OCI-LY1 (cell line): ENCODE measurements at regions not wholly inside any gene's neighbourhood (a gene's known extent, or its start where the extent isn't known, plus 50 kb on each side); places are given as distances from the start of the nearest gene placed in this dataset.

Source experiments
- H2AFZ ChIP-seq: fragments of 200-600 bp; sonication (generic), shearing (Covaris generic); 2 replicates; pipeline ENCODE4 v1.6.0; 2014; ENCODE audit warnings: antibody characterized with exemption, mild to moderate bottlenecking, low read length
- H3F3A ChIP-seq: fragments of 200-600 bp; sonication (generic), shearing (Covaris generic); 2 replicates; pipeline ENCODE4 v1.6.0; 2014; ENCODE audit warnings: mild to moderate bottlenecking, antibody characterized with exemption, low read length, moderate library complexity; ENCODE audit not compliant: insufficient read depth
- H3K27ac ChIP-seq: fragments of 200-600 bp; sonication (generic); 2 replicates; pipeline ENCODE4 v1.5.1; 2014; ENCODE audit warnings: low read length, mixed run types, mild to moderate bottlenecking, low read depth; ENCODE audit not compliant: poor library complexity, severe bottlenecking
- H3K27me3 ChIP-seq: fragments of 200-600 bp; sonication (generic); 2 replicates; pipeline ENCODE4 v1.6.0; 2014; ENCODE audit warnings: antibody characterized with exemption, mild to moderate bottlenecking, low read length, moderate library complexity; ENCODE audit not compliant: insufficient read depth
- H3K36me3 ChIP-seq: fragments of 200-600 bp; sonication (generic); 2 replicates; pipeline ENCODE4 v1.6.1; 2014; ENCODE audit warnings: mild to moderate bottlenecking, antibody characterized with exemption, low read length, moderate library complexity, mixed read lengths; ENCODE audit not compliant: insufficient read depth
- H3K4me1 ChIP-seq: fragments of 200-600 bp; sonication (generic); 2 replicates; pipeline ENCODE4 v1.5.1; 2014; ENCODE audit warnings: mild to moderate bottlenecking, low read length, moderate library complexity; ENCODE audit not compliant: insufficient read depth, severe bottlenecking
- H3K4me2 ChIP-seq: fragments of 200-600 bp; sonication (generic), shearing (Covaris generic); 2 replicates; pipeline ENCODE4 v1.6.1; 2014; ENCODE audit warnings: low read length
- H3K4me3 ChIP-seq: fragments of 200-600 bp; sonication (generic); 2 replicates; pipeline ENCODE4 v1.5.1; 2014; ENCODE audit warnings: low read length, low read depth, mild to moderate bottlenecking, mixed read lengths; ENCODE audit not compliant: poor library complexity, severe bottlenecking
- H3K79me2 ChIP-seq: fragments of 200-600 bp; shearing (Covaris generic); 2 replicates; pipeline ENCODE4 v1.6.1; 2016; ENCODE audit warnings: mixed run types, low read length, mixed read lengths; ENCODE audit not compliant: insufficient read depth
- H3K9ac ChIP-seq: fragments of 200-600 bp; sonication (generic), shearing (Covaris generic); 2 replicates; pipeline ENCODE4 v1.6.1; 2014; ENCODE audit warnings: mild to moderate bottlenecking, low read length, mixed read lengths
- H3K9me2 ChIP-seq: fragments of 200-600 bp; sonication (generic), shearing (Covaris generic); 2 replicates; pipeline ENCODE4 v1.6.1; 2014; ENCODE audit warnings: low read depth, mild to moderate bottlenecking, low read length, mixed read lengths
- H3K9me3 ChIP-seq: fragments of 200-600 bp; shearing (Covaris generic); 2 replicates; pipeline ENCODE4 v1.6.1; 2014; ENCODE audit warnings: low read length, mixed read lengths
- H4K20me1 ChIP-seq: fragments of 200-600 bp; sonication (generic), shearing (Covaris generic); 2 replicates; pipeline ENCODE4 v1.6.0; 2016; ENCODE audit warnings: mild to moderate bottlenecking, low read length; ENCODE audit not compliant: insufficient read depth
- EZH2 ChIP-seq: fragments of 200-600 bp; sonication (generic), shearing (Covaris generic); IDR thresholded peaks from 2 replicates; pipeline ENCODE4 v1.8.0; 2017; ENCODE audit warnings: borderline replicate concordance, mixed run types, mild to moderate bottlenecking, antibody characterized with exemption, low read length, moderate library complexity, mixed read lengths
- TF ChIP-seq, protein P1 (sequence below): fragments of 200-600 bp; sonication (generic), shearing (Covaris generic); IDR thresholded peaks from 2 replicates; pipeline ENCODE4 v1.5.1; 2017; ENCODE audit warnings: mild to moderate bottlenecking, antibody characterized with exemption, low read length, moderate library complexity, mixed read lengths

DNA sequence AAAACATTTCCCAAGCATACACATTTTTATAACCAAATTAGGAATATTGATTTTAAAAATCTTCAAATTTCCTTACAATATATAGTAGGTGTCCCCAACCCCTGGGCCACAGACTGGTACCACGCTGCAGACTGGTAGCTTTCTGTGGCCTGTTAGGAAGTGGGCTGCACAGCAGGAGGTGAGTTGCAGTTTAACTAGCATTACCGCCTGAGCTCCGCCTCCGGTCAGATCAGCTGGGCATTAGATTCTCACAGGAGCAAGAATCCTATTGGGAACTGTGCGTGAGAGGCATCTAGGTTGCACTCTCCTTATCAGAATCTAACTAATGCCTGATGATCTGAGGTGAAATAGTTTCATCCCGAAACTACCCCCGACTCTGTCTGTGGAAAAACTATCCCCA, 62.1 kb downstream of the ZWINT start:
- Histone ChIP-seq H3K4me1 (no peaks in the 10 kb centered on the region), H3K4me2 (no peak overlapping the region), H3K9ac (no peak overlapping the region), H3K36me3 (no peaks in the 10 kb centered on the region), H3K79me2 (no peaks in the 10 kb centered on the region), H3K9me2 (no peaks in the 10 kb centered on the region), H3F3A (no peaks in the 10 kb centered on the region), H3K4me3 (no peak overlapping the region), H3K27ac (no peak overlapping the region), H3K27me3 (no peaks in the 10 kb centered on the region), H2AFZ (no peak overlapping the region), H4K20me1 (no peaks in the 10 kb centered on the region), H3K9me3 (no peaks in the 10 kb centered on the region)
- TF ChIP-seq, protein P1, sequence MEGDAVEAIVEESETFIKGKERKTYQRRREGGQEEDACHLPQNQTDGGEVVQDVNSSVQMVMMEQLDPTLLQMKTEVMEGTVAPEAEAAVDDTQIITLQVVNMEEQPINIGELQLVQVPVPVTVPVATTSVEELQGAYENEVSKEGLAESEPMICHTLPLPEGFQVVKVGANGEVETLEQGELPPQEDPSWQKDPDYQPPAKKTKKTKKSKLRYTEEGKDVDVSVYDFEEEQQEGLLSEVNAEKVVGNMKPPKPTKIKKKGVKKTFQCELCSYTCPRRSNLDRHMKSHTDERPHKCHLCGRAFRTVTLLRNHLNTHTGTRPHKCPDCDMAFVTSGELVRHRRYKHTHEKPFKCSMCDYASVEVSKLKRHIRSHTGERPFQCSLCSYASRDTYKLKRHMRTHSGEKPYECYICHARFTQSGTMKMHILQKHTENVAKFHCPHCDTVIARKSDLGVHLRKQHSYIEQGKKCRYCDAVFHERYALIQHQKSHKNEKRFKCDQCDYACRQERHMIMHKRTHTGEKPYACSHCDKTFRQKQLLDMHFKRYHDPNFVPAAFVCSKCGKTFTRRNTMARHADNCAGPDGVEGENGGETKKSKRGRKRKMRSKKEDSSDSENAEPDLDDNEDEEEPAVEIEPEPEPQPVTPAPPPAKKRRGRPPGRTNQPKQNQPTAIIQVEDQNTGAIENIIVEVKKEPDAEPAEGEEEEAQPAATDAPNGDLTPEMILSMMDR = no peak
- no peak for TF ChIP-seq EZH2

DNA sequence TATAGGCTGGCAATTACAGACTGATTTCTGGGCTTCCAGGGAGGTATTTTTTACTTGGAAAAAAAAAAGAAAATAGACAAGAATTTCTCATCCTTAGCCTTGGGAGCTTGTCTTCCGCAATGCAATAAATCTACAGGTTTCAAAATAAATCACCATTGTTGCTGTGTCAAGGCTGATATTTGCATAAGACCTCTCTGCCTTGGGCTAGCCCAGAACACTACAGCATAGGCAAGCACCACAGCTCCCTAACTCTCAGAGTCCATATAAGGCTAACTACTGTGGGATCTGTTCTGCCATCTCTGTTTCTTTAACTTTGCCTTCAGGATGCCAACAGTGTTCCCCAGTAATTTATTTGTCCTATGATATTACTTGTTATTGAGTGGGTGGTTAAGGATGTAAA, 64.4 kb downstream of the ZWINT start:
- Histone ChIP-seq H3K9me3 (no peaks in the 10 kb centered on the region), H3K36me3 (no peaks in the 10 kb centered on the region), H3K27ac (no peak overlapping the region), H3K4me2 (no peak overlapping the region), H3K4me3 (no peak overlapping the region), H2AFZ (no peak overlapping the region), H3F3A (no peaks in the 10 kb centered on the region), H3K9ac (no peak overlapping the region), H4K20me1 (no peaks in the 10 kb centered on the region), H3K4me1 (no peaks in the 10 kb centered on the region), H3K9me2 (no peaks in the 10 kb centered on the region), H3K27me3 (no peaks in the 10 kb centered on the region), H3K79me2 (no peaks in the 10 kb centered on the region)
- TF ChIP-seq EZH2 = no peak
- TF ChIP-seq, protein P1 = no peak

DNA sequence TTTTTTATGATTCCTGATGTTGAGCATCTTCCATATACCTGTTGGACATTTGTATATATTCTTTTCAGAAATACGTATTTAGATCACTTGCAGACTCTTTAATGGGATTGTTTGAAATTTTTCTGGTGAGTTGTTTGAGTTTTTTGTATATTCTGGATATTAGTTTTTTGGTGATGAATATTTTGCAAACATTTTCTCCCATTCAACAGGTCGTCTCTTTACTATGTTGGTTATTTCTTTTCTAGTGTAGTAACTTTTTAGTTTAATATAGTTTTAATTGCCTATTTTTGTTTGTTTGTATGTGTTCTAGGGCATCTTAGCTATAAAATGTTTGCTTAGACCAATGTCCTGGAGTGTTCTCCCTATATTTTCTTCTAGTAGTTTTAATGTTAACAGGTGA, 72.7 kb downstream of the ZWINT start:
- no peaks in the 10 kb centered on the region for H4K20me1 ChIP-seq
- no peak overlapping the region for H3K27ac ChIP-seq
- no peaks in the 10 kb centered on the region for H3K79me2 ChIP-seq
- H3K4me2 ChIP-seq = no peak overlapping the region
- no peaks in the 10 kb centered on the region for H3K9me2 ChIP-seq
- H3K4me1 ChIP-seq = no peaks in the 10 kb centered on the region
- no peak overlapping the region for H3K4me3 ChIP-seq
- no peaks in the 10 kb centered on the region for H3K9me3 ChIP-seq
- H3K9ac ChIP-seq = no peak overlapping the region
- H3K36me3 ChIP-seq = no peaks in the 10 kb centered on the region
- H3K27me3 ChIP-seq = no peaks in the 10 kb centered on the region
- H2AFZ ChIP-seq = no peak overlapping the region
- H3F3A ChIP-seq = no peaks in the 10 kb centered on the region
- TF ChIP-seq EZH2 = no peak
- TF ChIP-seq, protein P1 = no peak
